HG03432 (cell line): ENCODE measurements at regions not wholly inside any gene's neighbourhood (a gene's known extent, or its start where the extent isn't known, plus 50 kb on each side); places are given as distances from the start of the nearest gene placed in this dataset.
"Not testable (repeated sequence)": the region's sequence is repeated elsewhere in the genome, so short reads cannot be mapped to it uniquely, and the experiment has no call there.

Experiments used
- ATAC-seq: cut with Tn5 transposase; IDR thresholded peaks from one replicate; pipeline ENCODE4 v1.9.1; 2021; ENCODE audit warnings: mild to moderate bottlenecking, moderate library complexity; ENCODE audit not compliant: unreplicated experiment

- no peak for ATAC-seq
These were observed 1454.7 kb downstream of the GRIK2 start for GRCh38 chr6:102848210-102848609.

- ATAC-seq: no peak
These were observed 1447.6 kb downstream of the GRIK2 start for GRCh38 chr6:102841060-102841459.

- ATAC-seq: no peak
These were observed 1438.5 kb downstream of the GRIK2 start for GRCh38 chr6:102832021-102832420.

- no peak for ATAC-seq
These were observed 1426.6 kb downstream of the GRIK2 start for GRCh38 chr6:102820098-102820497.

GRCh38 chr6:102815207-102815606 lies 1421.7 kb downstream of the GRIK2 start:
- ATAC-seq: no peak

- ATAC-seq: no peak
These were observed 1420.2 kb downstream of the GRIK2 start for GRCh38 chr6:102813489-102814275.

- no peak for ATAC-seq
These were observed 1418.7 kb downstream of the GRIK2 start for GRCh38 chr6:102812242-102812641.

- not testable (repeated sequence) for ATAC-seq
These were observed 1415.5 kb downstream of the GRIK2 start for GRCh38 chr6:102808944-102809505.

- ATAC-seq: no peak
These were observed 1405.5 kb downstream of the GRIK2 start for GRCh38 chr6:102799051-102799450.

- no peak for ATAC-seq
These were observed 1405.1 kb downstream of the GRIK2 start for GRCh38 chr6:102798636-102799035.

GRCh38 chr6:102793752-102794151 lies 1400.2 kb downstream of the GRIK2 start:
- no peak for ATAC-seq

- no peak for ATAC-seq
These were observed 1380.8 kb downstream of the GRIK2 start for GRCh38 chr6:102774326-102774725.

- ATAC-seq: no peak
These were observed 1380.1 kb downstream of the GRIK2 start for GRCh38 chr6:102773636-102774035.

GRCh38 chr6:102766963-102767362 lies 1373.5 kb downstream of the GRIK2 start:
- no peak for ATAC-seq

- no peak for ATAC-seq
These were observed 1370.8 kb downstream of the GRIK2 start for GRCh38 chr6:102764317-102764716.

- ATAC-seq: no peak
These were observed 1370.4 kb downstream of the GRIK2 start for GRCh38 chr6:102763891-102764290.

- ATAC-seq: no peak
These were observed 1368.4 kb downstream of the GRIK2 start for GRCh38 chr6:102761872-102762271.

- ATAC-seq: no peak
These were observed 1365.9 kb downstream of the GRIK2 start for GRCh38 chr6:102759415-102759814.

- not testable (repeated sequence) for ATAC-seq
These were observed 1365.0 kb downstream of the GRIK2 start for GRCh38 chr6:102758536-102758935.

- no peak for ATAC-seq
These were observed 1355.9 kb downstream of the GRIK2 start for GRCh38 chr6:102749210-102749971.

GRCh38 chr6:102746941-102747340 lies 1353.4 kb downstream of the GRIK2 start:
- ATAC-seq: no peak
